ENCODE measurements at regions not wholly inside any gene's neighbourhood (a gene's known extent, or its start where the extent isn't known, plus 50 kb on each side); places are given as distances from the start of the nearest gene placed in this dataset.

DNA sequence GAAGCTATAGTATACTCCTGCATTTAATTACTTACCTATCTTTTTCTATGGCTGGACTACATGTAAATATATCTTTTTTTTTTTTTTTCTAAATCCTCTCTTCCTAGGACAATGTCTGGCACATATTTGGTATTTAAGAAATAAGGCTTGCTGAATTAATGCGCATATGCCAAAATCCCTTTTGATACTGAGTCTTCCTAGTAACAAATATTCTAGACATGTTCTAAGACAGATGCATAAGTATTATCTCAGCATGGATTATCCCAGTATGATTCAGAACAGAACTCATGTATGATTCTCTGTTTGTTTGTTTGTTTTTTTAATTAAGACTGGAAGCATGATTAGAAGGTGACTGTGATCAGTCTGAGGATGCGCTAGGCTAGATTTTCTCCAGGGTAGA lies 249.8 kb upstream of the ZNF717 start:
- TF ChIP-seq CTCF (IDR thresholded peaks at IDR 0.05) = no peak
- no peak for TF ChIP-seq ZFX (IDR thresholded peaks at IDR 0.05; ENCODE audit: borderline replicate concordance)
